Mesendoderm (in vitro differentiated cells): ENCODE measurements at regions not wholly inside any gene's neighbourhood (a gene's known extent, or its start where the extent isn't known, plus 50 kb on each side); places are given as distances from the start of the nearest gene placed in this dataset.

Experiments
- DNase-seq: peaks from one replicate; pipeline ENCODE4 v3.0.0; 2013
- H2AK5ac ChIP-seq: 2 replicates; pipeline ENCODE4 v1.6.1; 2013; ENCODE audit warnings: low read length, inconsistent platforms
- H2BK120ac ChIP-seq: 2 replicates; pipeline ENCODE4 v1.6.1; 2013; ENCODE audit warnings: low read depth, mild to moderate bottlenecking, low read length, moderate library complexity, mixed read lengths
- H2BK15ac ChIP-seq: replicated peaks from 2 replicates; pipeline ENCODE4 v1.6.1; 2013; ENCODE audit warnings: low read depth, mild to moderate bottlenecking, moderate library complexity
- H2BK5ac ChIP-seq: 2 replicates; pipeline ENCODE4 v1.6.1; 2013; ENCODE audit warnings: low read length, inconsistent platforms
- H3K18ac ChIP-seq: 2 replicates; pipeline ENCODE4 v1.6.1; 2013; ENCODE audit warnings: mild to moderate bottlenecking, low read length, mixed read lengths
- H3K23ac ChIP-seq: one replicate; pipeline ENCODE4 v1.6.1; 2013; ENCODE audit warnings: low read length
- H3K27ac ChIP-seq: 2 replicates; pipeline ENCODE4 v1.5.1; 2013; ENCODE audit warnings: low read depth, mild to moderate bottlenecking, inconsistent platforms, low read length, moderate library complexity
- H3K27me3 ChIP-seq: 2 replicates; pipeline ENCODE4 v1.6.1; 2013; ENCODE audit warnings: low read length, control low read depth, mild to moderate bottlenecking, inconsistent platforms; ENCODE audit not compliant: insufficient read depth, poor library complexity
- H3K36me3 ChIP-seq: 2 replicates; pipeline ENCODE4 v1.6.1; 2013; ENCODE audit warnings: low read length, inconsistent platforms; ENCODE audit not compliant: control insufficient read depth, insufficient read depth
- H3K4ac ChIP-seq: one replicate; pipeline ENCODE4 v1.6.1; 2013; ENCODE audit warnings: low read depth, mild to moderate bottlenecking, low read length, moderate library complexity
- H3K4me1 ChIP-seq: 2 replicates; pipeline ENCODE4 v1.6.1; 2013; ENCODE audit warnings: low read depth, low read length, inconsistent platforms; ENCODE audit not compliant: control insufficient read depth
- H3K4me2 ChIP-seq: 2 replicates; pipeline ENCODE4 v1.6.1; 2013; ENCODE audit warnings: low read length
- H3K4me3 ChIP-seq: 2 replicates; pipeline ENCODE4 v1.5.1; 2013; ENCODE audit warnings: mild to moderate bottlenecking, low read length
- H3K56ac ChIP-seq: one replicate; pipeline ENCODE4 v1.6.1; 2013; ENCODE audit warnings: low read length
- H3K79me1 ChIP-seq: 2 replicates; pipeline ENCODE4 v1.6.1; 2013; ENCODE audit warnings: low read length, inconsistent platforms
- H3K79me2 ChIP-seq: 2 replicates; pipeline ENCODE4 v1.6.1; 2013; ENCODE audit warnings: mild to moderate bottlenecking, low read length; ENCODE audit not compliant: control insufficient read depth, insufficient read depth
- H3K9ac ChIP-seq: 2 replicates; pipeline ENCODE4 v1.6.1; 2013; ENCODE audit warnings: low read length, inconsistent platforms
- H4K5ac ChIP-seq: one replicate; pipeline ENCODE4 v1.6.1; 2013; ENCODE audit warnings: low read length
- H4K8ac ChIP-seq: one replicate; pipeline ENCODE4 v1.6.1; 2013; ENCODE audit warnings: low read depth, mild to moderate bottlenecking, control low read depth, low read length, moderate library complexity
- WGBS: extraction: QIAGEN DNeasy Blood & Tissue Kit; methylation state at CpG from one replicate; pipeline ENCODE4 v1.1.7; 2013; ENCODE audit warnings: low lambda C conversion rate, missing lambda C conversion rate; ENCODE audit not compliant: insufficient coverage; ENCODE audit errors: extremely low coverage; 5-methylcytosine and 5-hydroxymethylcytosine counted together

GRCh38 chr10:123305671-123306070 is 151.5 kb downstream of the BUB3 start:
- H4K8ac ChIP-seq: no peak overlapping the region
- H2BK15ac ChIP-seq: no peak overlapping the region

GRCh38 chr10:123306290-123306689 is 152.1 kb downstream of the BUB3 start:
- Histone ChIP-seq H3K18ac (no peak overlapping the region), H4K8ac (no peak overlapping the region), H2BK5ac (no peak overlapping the region), H4K5ac (no peak overlapping the region), H3K4me1 (no peaks in the 10 kb centered on the region), H3K4ac (no peak overlapping the region), H3K79me2 (no peaks in the 10 kb centered on the region), H3K23ac (no peak overlapping the region), H3K27ac (no peak overlapping the region), H2BK15ac (no peak overlapping the region), H3K4me3 (no peak overlapping the region), H2AK5ac (no peak overlapping the region), H3K4me2 (no peak overlapping the region), H3K36me3 (no peaks in the 10 kb centered on the region), H3K56ac (no peak overlapping the region), H3K27me3 (no peaks in the 10 kb centered on the region), H2BK120ac (no peak overlapping the region), H3K9ac (no peak overlapping the region), H3K79me1 (no peaks in the 10 kb centered on the region)
- DNase-seq: no peak
- no CpG with 5 or more reads among the region's 7 CpGs for WGBS

More at GRCh38 chr10:123305671-123306070, 151.5 kb downstream of the BUB3 start:
- Histone ChIP-seq H3K79me1 (no peaks in the 10 kb centered on the region), H2AK5ac (no peak overlapping the region), H3K36me3 (no peaks in the 10 kb centered on the region), H3K56ac (no peak overlapping the region), H3K23ac (no peak overlapping the region), H2BK120ac (no peak overlapping the region), H3K79me2 (no peaks in the 10 kb centered on the region), H3K4me1 (no peaks in the 10 kb centered on the region), H2BK5ac (no peak overlapping the region), H4K5ac (no peak overlapping the region), H3K27ac (no peak overlapping the region), H3K9ac (no peak overlapping the region), H3K4ac (no peak overlapping the region), H3K27me3 (no peaks in the 10 kb centered on the region), H3K4me3 (no peak overlapping the region), H3K18ac (no peak overlapping the region), H3K4me2 (no peak overlapping the region)
- DNase-seq: no peak

GRCh38 chr10:123309731-123310130 is 155.5 kb downstream of the BUB3 start:
- Histone ChIP-seq H3K27me3 (no peaks in the 10 kb centered on the region), H3K4me1 (no peaks in the 10 kb centered on the region), H3K9ac (no peak overlapping the region), H3K79me2 (no peaks in the 10 kb centered on the region), H3K27ac (no peak overlapping the region), H3K18ac (no peak overlapping the region), H3K4me2 (no peak overlapping the region), H3K4ac (no peak overlapping the region), H3K56ac (peak overlapping the region; percentile 20), H2BK120ac (no peak overlapping the region), H4K8ac (no peak overlapping the region), H4K5ac (no peak overlapping the region), H2AK5ac (no peak overlapping the region), H3K36me3 (no peaks in the 10 kb centered on the region), H3K4me3 (no peak overlapping the region), H2BK15ac (no peak overlapping the region), H3K23ac (no peak overlapping the region), H3K79me1 (no peaks in the 10 kb centered on the region), H2BK5ac (no peak overlapping the region)
- no CpG with 5 or more reads among the region's 6 CpGs for WGBS
- DNase-seq: no peak

- no peaks in the 10 kb centered on the region for H3K36me3 ChIP-seq
- H2BK15ac ChIP-seq: no peak overlapping the region
- H2BK5ac ChIP-seq: no peak overlapping the region
- no peak overlapping the region for H3K4ac ChIP-seq
- no peaks in the 10 kb centered on the region for H3K4me1 ChIP-seq
- no peak overlapping the region for H3K27ac ChIP-seq
- H3K9ac ChIP-seq: no peak overlapping the region
- DNase-seq: no peak
- no peak overlapping the region for H4K8ac ChIP-seq
- no peaks in the 10 kb centered on the region for H3K27me3 ChIP-seq
- H2BK120ac ChIP-seq: no peak overlapping the region
- WGBS: no CpG with 5 or more reads among the region's 1 CpG
- no peak overlapping the region for H3K4me3 ChIP-seq
- no peak overlapping the region for H3K18ac ChIP-seq
- H3K56ac ChIP-seq: no peak overlapping the region
- H2AK5ac ChIP-seq: no peak overlapping the region
- H3K79me1 ChIP-seq: no peaks in the 10 kb centered on the region
- no peak overlapping the region for H4K5ac ChIP-seq
- H3K23ac ChIP-seq: no peak overlapping the region
- H3K4me2 ChIP-seq: no peak overlapping the region
- H3K79me2 ChIP-seq: no peaks in the 10 kb centered on the region
Observed at GRCh38 chr10:123316776-123317175, 162.6 kb downstream of the BUB3 start.

- H3K36me3 ChIP-seq: no peaks in the 10 kb centered on the region
- no peak overlapping the region for H3K4ac ChIP-seq
- H3K79me1 ChIP-seq: no peaks in the 10 kb centered on the region
- H2BK15ac ChIP-seq: no peak overlapping the region
- no peaks in the 10 kb centered on the region for H3K79me2 ChIP-seq
- no peak overlapping the region for H3K56ac ChIP-seq
- no peaks in the 10 kb centered on the region for H3K27me3 ChIP-seq
- no peak for DNase-seq
- H4K8ac ChIP-seq: no peak overlapping the region
- no peaks in the 10 kb centered on the region for H3K4me1 ChIP-seq
- H3K4me2 ChIP-seq: no peak overlapping the region
- H3K4me3 ChIP-seq: no peak overlapping the region
- H3K23ac ChIP-seq: no peak overlapping the region
- no peak overlapping the region for H3K18ac ChIP-seq
- no peak overlapping the region for H2AK5ac ChIP-seq
- no peak overlapping the region for H4K5ac ChIP-seq
- no peak overlapping the region for H3K9ac ChIP-seq
- H2BK120ac ChIP-seq: no peak overlapping the region
- H3K27ac ChIP-seq: no peak overlapping the region
- WGBS: no CpG with 5 or more reads among the region's 1 CpG
- H2BK5ac ChIP-seq: no peak overlapping the region
Observed at GRCh38 chr10:123318516-123318915, 164.3 kb downstream of the BUB3 start.

GRCh38 chr10:123320091-123320490 is 165.9 kb downstream of the BUB3 start:
- Histone ChIP-seq H3K56ac (no peak overlapping the region), H2AK5ac (no peak overlapping the region), H3K79me2 (no peaks in the 10 kb centered on the region), H3K4me1 (no peaks in the 10 kb centered on the region), H3K36me3 (no peaks in the 10 kb centered on the region), H2BK15ac (no peak overlapping the region), H3K4me2 (no peak overlapping the region), H2BK5ac (no peak overlapping the region), H3K27ac (no peak overlapping the region), H3K9ac (no peak overlapping the region), H3K79me1 (no peaks in the 10 kb centered on the region), H4K5ac (no peak overlapping the region), H3K4me3 (no peak overlapping the region), H3K4ac (no peak overlapping the region), H4K8ac (no peak overlapping the region), H2BK120ac (no peak overlapping the region), H3K27me3 (no peaks in the 10 kb centered on the region), H3K18ac (no peak overlapping the region), H3K23ac (no peak overlapping the region)
- no peak for DNase-seq
- no CpG with 5 or more reads among the region's 3 CpGs for WGBS
